Adrenal gland (tissue), 5 donors: ENCODE measurements at regions not wholly inside any gene's neighbourhood (a gene's known extent, or its start where the extent isn't known, plus 50 kb on each side); places are given as distances from the start of the nearest gene placed in this dataset.

Source experiments
- POLR2A ChIP-seq, 2 donors: fragments of 450-650 bp; IDR thresholded peaks; one replicate each; pipeline ENCODE4 v1.6.1; 2017; ENCODE audit warnings: antibody characterized with exemption in 2 of 2, mild to moderate bottlenecking in 2 of 2, moderate library complexity in 1 of 2
- TF ChIP-seq, protein P1 (sequence below), 6 experiments: fragments of 450-650 bp in 4 of 6; fragments of 200-600 bp in 2 of 6; sonication (generic) in 1 of 6; IDR thresholded peaks; 1 replicate in 5 of 6; 2 replicates in 1 of 6; pipeline versions ENCODE4 v1.5.1 to v1.8.0; 2016 to 2021; ENCODE audit warnings: antibody characterized with exemption in 6 of 6, mild to moderate bottlenecking in 2 of 6, moderate library complexity in 1 of 6
- donor health status: DM: no; HTN: no; CAD: no.

DNA sequence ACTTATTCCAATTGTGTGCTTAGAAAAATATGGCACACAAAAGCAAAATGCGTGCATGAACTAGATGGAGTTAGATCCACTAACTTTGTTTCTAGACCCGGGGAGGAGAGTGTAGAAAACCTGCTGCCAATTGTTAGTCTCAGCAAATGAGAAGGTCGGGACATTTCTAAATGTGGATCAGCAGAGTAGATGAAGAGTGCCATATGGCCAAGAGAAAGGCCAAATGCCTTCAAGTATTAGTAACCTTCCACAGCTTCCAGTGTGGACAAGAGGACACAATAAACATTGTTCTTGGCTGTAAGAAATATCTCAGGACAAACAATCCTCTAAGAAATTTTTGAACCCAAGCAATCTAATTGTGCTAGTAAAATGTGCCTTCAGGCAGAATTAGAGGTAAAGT, 690.3 kb downstream of the REEP3 start:
- TF ChIP-seq, protein P1, sequence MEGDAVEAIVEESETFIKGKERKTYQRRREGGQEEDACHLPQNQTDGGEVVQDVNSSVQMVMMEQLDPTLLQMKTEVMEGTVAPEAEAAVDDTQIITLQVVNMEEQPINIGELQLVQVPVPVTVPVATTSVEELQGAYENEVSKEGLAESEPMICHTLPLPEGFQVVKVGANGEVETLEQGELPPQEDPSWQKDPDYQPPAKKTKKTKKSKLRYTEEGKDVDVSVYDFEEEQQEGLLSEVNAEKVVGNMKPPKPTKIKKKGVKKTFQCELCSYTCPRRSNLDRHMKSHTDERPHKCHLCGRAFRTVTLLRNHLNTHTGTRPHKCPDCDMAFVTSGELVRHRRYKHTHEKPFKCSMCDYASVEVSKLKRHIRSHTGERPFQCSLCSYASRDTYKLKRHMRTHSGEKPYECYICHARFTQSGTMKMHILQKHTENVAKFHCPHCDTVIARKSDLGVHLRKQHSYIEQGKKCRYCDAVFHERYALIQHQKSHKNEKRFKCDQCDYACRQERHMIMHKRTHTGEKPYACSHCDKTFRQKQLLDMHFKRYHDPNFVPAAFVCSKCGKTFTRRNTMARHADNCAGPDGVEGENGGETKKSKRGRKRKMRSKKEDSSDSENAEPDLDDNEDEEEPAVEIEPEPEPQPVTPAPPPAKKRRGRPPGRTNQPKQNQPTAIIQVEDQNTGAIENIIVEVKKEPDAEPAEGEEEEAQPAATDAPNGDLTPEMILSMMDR (IDR thresholded peaks at IDR 0.05) = no peak
- TF ChIP-seq POLR2A (IDR thresholded peaks at IDR 0.05) = no peak
